LNCaP clone FGC (cell line): ENCODE measurements at regions not wholly inside any gene's neighbourhood (a gene's known extent, or its start where the extent isn't known, plus 50 kb on each side); places are given as distances from the start of the nearest gene placed in this dataset.
"Not testable (repeated sequence)": the region's sequence is repeated elsewhere in the genome, so short reads cannot be mapped to it uniquely, and the experiment has no call there.

Source experiments
- DNase-seq: peaks from one replicate; pipeline ENCODE4 v3.0.0-alpha.2; 2011; ENCODE audit warnings: low read depth
- H3K4me3 ChIP-seq: 2 replicates; pipeline ENCODE4 v1.5.1; 2011; ENCODE audit warnings: mild to moderate bottlenecking, low read depth, low read length, control low read depth
- TF ChIP-seq, protein P1 (sequence below): IDR thresholded peaks from 2 replicates; pipeline ENCODE4 v1.5.1; 2012; ENCODE audit warnings: mild to moderate bottlenecking; ENCODE audit not compliant: control insufficient read depth, insufficient read depth; ENCODE audit errors: extremely low read depth

DNA sequence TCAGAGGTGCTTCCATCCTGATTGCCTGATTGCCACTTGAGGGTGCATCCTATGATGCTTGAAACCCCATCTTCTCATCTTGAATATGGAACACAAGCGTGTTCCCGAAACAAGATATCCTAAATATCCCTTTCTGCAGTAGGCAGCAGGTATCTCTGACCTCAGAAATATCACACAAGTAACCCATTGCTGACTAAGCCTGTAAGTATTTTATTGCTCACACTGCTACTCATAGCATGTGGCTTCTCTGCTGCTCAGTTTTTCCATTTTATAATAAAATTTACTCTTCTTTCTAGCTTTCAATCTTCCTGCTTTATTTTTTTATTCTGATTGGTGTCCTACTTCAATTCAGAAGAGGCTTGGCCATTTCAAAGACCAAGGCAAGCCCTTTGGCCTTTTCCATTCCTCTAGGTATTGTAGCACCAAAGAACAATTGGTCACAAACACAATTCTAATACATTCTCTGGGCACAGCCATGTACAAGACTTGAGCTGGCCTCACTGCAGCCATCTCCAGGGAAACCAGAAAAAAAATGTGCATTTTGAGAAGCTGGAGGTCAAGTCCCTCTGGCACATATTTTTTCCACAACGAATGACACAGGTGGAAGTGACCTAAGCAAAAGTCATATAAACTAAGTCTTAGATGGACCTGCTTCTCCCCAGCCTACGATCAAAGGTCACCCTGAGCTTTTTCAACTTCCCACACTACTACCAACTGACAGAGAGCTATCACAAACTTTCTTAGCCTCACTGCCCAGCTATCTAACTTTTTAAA lies 107.0 kb downstream of the OR13H1 start:
- DNase-seq = no peak
- TF ChIP-seq, protein P1, sequence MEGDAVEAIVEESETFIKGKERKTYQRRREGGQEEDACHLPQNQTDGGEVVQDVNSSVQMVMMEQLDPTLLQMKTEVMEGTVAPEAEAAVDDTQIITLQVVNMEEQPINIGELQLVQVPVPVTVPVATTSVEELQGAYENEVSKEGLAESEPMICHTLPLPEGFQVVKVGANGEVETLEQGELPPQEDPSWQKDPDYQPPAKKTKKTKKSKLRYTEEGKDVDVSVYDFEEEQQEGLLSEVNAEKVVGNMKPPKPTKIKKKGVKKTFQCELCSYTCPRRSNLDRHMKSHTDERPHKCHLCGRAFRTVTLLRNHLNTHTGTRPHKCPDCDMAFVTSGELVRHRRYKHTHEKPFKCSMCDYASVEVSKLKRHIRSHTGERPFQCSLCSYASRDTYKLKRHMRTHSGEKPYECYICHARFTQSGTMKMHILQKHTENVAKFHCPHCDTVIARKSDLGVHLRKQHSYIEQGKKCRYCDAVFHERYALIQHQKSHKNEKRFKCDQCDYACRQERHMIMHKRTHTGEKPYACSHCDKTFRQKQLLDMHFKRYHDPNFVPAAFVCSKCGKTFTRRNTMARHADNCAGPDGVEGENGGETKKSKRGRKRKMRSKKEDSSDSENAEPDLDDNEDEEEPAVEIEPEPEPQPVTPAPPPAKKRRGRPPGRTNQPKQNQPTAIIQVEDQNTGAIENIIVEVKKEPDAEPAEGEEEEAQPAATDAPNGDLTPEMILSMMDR = no peak
- no peak overlapping the region for H3K4me3 ChIP-seq

DNA sequence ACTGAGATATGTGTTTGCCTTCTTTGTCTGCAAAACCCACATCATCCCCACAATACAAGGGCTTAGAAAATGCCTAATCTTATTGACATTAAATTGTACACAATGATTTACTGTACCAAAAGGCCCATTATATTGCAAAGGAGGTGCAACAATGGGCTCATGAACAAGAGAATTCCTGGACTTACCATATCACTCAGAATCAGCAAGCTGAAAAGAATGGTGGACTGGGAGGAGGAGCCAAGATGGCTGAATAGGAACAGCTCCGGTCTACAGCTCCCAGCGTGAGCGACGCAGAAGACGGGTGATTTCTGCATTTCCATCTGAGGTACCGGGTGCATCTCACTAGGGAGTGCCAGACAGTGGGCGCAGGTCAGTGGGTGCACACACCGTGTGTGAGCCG lies 119.9 kb downstream of the OR13H1 start:
- DNase-seq, H3K4me3 ChIP-seq: not testable (repeated sequence)

DNA sequence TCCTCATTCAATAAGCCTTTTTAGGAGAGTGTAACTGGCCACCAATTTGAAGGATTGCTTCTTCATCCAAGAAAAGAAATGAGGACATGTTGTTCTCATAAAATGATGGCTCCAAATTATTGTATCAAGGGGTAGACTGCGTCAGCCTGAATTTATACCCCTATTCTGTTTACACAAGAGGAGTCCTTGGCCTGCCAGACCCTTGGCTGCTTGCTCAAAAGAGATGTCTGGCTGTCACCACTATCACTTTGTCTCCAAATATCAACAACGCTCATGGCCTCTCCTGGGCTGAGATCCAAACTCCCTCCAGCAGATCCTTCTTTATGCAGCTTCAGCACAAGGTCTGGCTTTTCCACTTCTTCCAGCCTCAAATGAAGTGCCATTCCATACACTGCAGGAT lies 127.9 kb downstream of the OR13H1 start:
- TF ChIP-seq, protein P1 = no peak
- no peak overlapping the region for H3K4me3 ChIP-seq
- peak; percentile 95 for DNase-seq

DNA sequence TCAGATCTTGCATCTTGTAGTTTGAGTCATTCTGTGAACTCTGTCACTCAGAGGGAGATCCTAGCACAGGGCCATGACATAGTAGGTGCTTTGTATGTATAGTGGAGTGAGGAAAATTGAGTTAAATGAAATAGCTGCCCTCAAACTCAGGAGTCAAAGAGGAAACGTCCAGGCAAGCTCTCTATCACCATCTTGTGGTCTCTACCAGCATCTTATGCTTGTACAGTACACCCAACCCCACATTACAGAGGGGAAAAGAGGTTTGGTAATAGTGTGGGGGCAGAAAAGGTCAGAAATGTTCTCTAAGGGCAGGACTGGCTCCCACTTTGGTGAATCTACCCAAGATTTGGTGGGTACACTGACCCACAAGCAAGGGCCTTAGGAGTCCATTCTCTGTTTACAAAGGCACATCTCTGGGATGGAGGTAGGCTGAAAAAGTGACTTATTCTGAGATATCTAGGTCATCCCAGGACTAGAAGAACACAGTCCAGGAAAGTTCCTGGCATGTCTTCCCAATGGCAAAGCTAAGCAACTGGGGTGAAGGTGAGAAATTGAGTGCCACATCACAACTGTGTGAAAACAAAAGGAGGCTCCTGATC lies 131.8 kb downstream of the OR13H1 start:
- H3K4me3 ChIP-seq = no peak overlapping the region
- TF ChIP-seq, protein P1 = peak; percentile 59
- DNase-seq = no peak

DNA sequence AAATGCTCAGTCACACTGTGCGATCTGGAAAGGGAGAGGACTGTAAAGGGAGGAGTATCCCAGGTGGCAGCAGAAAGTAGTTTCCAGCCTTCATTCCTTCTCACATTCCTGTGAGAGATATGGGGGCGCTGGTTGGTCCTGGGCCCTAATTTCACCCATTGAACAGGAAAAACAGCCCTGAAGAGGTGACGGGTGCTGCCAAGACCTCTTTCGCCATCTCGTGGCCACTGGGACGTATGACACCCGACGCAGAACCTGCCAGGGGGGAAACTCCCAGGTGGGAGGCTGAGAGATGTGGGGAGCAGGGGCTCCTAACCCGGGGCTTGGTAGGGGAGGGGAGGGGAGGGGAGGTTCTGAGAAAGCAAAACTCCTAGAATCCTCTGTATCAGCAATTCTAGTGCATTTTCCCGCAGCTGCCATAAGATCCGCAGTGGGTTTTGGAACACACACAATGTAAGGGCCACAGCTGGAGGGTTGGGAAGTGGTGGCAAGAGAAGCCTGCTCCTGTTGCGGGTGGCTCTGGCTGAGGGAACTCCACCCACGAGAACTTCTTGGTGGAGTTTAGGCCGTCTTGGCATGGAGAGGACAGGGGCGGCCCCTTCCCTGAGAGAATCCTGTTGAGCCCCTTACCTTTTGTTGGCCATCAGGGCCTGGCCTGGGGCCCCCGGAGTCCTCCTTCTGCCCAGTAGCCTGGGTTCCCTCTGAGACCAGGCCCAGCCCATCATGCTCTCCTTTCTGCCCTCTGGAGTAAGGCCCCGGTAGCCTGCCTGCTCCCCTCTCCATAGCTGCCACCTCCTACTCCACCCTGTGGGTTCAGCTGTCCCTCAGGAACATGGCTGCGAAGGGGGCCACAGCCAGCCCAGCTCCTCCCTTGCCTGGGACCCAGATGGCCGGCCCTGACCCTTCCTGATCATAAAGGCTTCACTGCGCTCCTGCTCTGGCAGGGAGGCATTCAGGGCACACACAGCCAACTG lies 134.1 kb downstream of the OR13H1 start:
- DNase-seq = no peak
- H3K4me3 ChIP-seq = no peak overlapping the region
- TF ChIP-seq, protein P1 = peak; percentile 72

DNA sequence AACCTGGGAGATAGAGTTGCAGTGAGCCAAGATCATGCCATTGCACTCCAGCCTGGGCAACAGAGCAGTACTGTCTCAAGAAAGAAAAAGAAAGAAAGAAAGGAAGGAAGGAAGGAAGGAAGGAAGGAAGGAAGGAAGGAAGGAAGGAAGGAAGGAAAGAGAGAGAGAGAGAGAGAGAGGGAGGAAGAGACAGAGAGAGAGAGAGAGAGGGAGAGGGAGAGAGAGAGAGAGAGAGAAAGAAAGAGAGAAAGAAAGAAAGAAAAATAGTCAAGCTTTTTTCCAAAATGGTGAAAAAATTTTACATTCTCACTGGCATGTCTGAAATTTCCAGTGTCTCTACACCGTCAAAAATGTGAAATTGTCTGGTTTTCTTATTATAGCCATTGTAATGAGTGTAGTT lies 138.9 kb downstream of the OR13H1 start:
- not testable (repeated sequence) for DNase-seq, H3K4me3 ChIP-seq

DNA sequence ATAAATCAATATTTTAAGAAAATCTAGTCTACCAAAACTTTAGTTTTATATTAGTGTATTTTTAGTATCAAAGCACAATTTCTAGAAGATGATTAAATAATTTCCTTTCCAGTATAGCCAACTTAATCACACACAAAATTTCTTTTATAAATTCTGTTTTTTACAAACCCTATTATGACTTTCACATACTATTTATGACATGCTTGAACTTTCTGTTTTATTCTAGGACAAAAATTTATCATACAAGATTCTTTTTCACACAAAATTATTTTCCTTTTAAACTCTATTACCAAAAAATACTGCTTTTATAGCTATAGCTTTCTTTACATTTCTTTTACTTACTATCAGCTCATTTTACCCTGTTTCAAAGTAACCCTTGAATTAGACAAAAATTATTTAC lies 149.5 kb downstream of the OR13H1 start:
- no peak overlapping the region for H3K4me3 ChIP-seq
- DNase-seq = no peak
- TF ChIP-seq, protein P1 = no peak

DNA sequence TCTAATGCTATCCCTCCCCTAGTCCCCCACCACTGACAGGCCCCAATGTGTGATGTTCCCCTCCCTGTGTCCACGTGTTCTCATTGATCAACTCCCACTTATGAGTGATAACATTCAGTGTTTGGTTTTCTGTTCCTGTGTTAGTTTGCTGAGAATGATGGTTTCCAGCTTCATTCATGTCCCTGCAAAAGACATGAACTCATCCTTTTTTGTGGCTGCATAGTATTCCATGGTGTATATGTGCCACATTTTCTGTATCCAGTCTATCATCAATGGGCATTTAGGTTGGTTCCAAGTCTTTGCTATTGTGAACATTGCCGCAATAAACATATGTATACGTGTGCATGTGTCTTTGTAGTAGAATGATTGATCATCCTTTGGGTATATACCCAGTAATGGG lies 153.1 kb downstream of the OR13H1 start:
- not testable (repeated sequence) for DNase-seq, H3K4me3 ChIP-seq
